Stomach (tissue), 8 donors: ENCODE measurements at regions not wholly inside any gene's neighbourhood (a gene's known extent, or its start where the extent isn't known, plus 50 kb on each side); places are given as distances from the start of the nearest gene placed in this dataset.
A peak's percentile ranks its signal among the peaks of the same experiment; 100 is the strongest.
"Not testable (repeated sequence)": the region's sequence is repeated elsewhere in the genome, so short reads cannot be mapped to it uniquely, and the experiment has no call there.

Experiments
- DNase-seq, 2 donors: peaks; one replicate each; pipeline versions ENCODE4 v3.0.0 to v3.0.0-alpha.2; 2013 to 2019
- H3K27ac ChIP-seq, 5 donors: fragments of 200-600 bp in 4 of 5; sonication (generic) in 4 of 5; one replicate each; pipeline ENCODE4 v1.5.1; 2013 to 2019; ENCODE audit warnings: mild to moderate bottlenecking in 1 of 5, moderate library complexity in 1 of 5
- H3K27me3 ChIP-seq, 3 donors: fragments of 200-600 bp; sonication (generic); one replicate each; pipeline ENCODE4 v1.5.1; 2017 to 2019; ENCODE audit warnings: mixed run types in 1 of 3
- H3K36me3 ChIP-seq, 4 donors: fragments of 200-600 bp; sonication (generic); 1 replicate in 3 of 4; 2 replicates in 1 of 4; pipeline ENCODE4 v1.5.1; 2016 to 2019
- H3K4me1 ChIP-seq, 4 donors: fragments of 200-600 bp; sonication (generic); one replicate each; pipeline ENCODE4 v1.5.1; 2016 to 2019
- H3K4me3 ChIP-seq, 4 donors: fragments of 200-600 bp; sonication (generic) in 3 of 4; one replicate each; pipeline ENCODE4 v1.5.1; 2016 to 2019; ENCODE audit warnings: mild to moderate bottlenecking in 1 of 4
- H3K9me3 ChIP-seq, 4 donors: fragments of 200-600 bp; sonication (generic); one replicate each; pipeline ENCODE4 v1.5.1; 2016 to 2019
- EP300 ChIP-seq: sonication (generic); formaldehyde crosslinking; IDR thresholded peaks from one replicate; pipeline ENCODE4 v1.6.1; 2017; ENCODE audit warnings: antibody characterized with exemption
- POLR2A ChIP-seq, 4 donors: fragments of 450-650 bp; IDR thresholded peaks; one replicate each; pipeline ENCODE4 v1.6.1; 2016; ENCODE audit warnings: antibody characterized with exemption in 4 of 4, control low read depth in 2 of 4, mild to moderate bottlenecking in 1 of 4, moderate library complexity in 1 of 4
- POLR2AphosphoS5 ChIP-seq, 3 donors: sonication (generic); formaldehyde crosslinking; IDR thresholded peaks; one replicate each; pipeline ENCODE4 v1.6.1; 2016; ENCODE audit warnings: antibody characterized with exemption in 3 of 3
- WGBS, 5 donors: extraction: QIAGEN DNeasy Blood & Tissue Kit in 3 of 5; methylation state at CpG; one replicate each; pipeline versions ENCODE4 v1.1.5 to v1.1.7; 2013 to 2018; 5-methylcytosine and 5-hydroxymethylcytosine counted together
- intact Hi-C: fragments of 100-400 bp; cut with DNase I; formaldehyde crosslinking; loops from one replicate; pipeline ENCODE4 v1.15.1; 2023; ENCODE audit warnings: low total_unique reads
- TF ChIP-seq, protein P1 (sequence below), 7 experiments: fragments of 450-650 bp in 4 of 7; fragments of 200-600 bp in 3 of 7; sonication (generic) in 3 of 7; IDR thresholded peaks; one replicate each; pipeline ENCODE4 v1.5.1; 2016 to 2019; ENCODE audit warnings: antibody characterized with exemption in 7 of 7, control low read depth in 2 of 7, mild to moderate bottlenecking in 1 of 7
- donor health status: healthy with polysubstance abuse.
- donor health status: Bipolar disorder and iron deficiency.
- donor health status: healthy.

DNA sequence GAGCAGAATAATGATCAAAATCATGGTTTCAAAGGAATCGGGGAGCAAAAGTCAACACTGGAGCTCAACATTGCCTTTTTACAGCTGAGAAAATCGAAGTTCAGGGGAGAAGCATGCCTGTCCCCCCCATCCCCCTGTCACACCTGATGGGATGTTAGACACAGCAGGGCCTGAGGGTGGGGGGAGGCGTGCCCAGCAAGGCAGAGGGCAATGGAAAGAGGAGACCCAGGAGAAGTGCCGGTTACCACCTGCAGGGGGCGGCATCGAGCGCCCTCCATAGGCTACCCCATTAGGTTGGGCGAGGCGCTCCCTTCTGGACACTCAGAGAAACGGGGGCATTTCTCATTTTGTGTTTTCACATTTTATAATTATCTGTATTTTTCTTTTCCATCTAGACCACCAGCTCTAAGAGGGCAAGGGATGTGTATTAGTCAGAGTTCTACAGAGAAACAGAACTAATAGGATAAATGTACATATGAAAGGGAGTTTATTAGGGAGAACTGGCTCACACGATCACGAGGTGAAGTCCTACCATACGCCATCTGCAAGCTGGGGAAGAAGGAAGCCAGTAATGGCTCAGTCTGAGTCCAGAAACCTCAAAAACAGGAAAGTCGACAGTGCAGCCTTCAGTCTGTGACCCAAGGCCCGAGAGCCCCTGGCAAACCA lies 271.3 kb downstream of the LRATD1 start:
- no peak overlapping the region for H3K4me3 ChIP-seq
- H3K36me3 ChIP-seq = no peaks in the 10 kb centered on the region
- TF ChIP-seq POLR2A (IDR thresholded peaks at IDR 0.05) (no peak), EP300 (no peak), POLR2AphosphoS5 (IDR thresholded peaks at IDR 0.05) (no peak)
- TF ChIP-seq, protein P1, sequence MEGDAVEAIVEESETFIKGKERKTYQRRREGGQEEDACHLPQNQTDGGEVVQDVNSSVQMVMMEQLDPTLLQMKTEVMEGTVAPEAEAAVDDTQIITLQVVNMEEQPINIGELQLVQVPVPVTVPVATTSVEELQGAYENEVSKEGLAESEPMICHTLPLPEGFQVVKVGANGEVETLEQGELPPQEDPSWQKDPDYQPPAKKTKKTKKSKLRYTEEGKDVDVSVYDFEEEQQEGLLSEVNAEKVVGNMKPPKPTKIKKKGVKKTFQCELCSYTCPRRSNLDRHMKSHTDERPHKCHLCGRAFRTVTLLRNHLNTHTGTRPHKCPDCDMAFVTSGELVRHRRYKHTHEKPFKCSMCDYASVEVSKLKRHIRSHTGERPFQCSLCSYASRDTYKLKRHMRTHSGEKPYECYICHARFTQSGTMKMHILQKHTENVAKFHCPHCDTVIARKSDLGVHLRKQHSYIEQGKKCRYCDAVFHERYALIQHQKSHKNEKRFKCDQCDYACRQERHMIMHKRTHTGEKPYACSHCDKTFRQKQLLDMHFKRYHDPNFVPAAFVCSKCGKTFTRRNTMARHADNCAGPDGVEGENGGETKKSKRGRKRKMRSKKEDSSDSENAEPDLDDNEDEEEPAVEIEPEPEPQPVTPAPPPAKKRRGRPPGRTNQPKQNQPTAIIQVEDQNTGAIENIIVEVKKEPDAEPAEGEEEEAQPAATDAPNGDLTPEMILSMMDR (IDR thresholded peaks at IDR 0.05) = peak in 5 of 7 experiments; percentile 32 to 57 (median 40)
- no peaks in the 10 kb centered on the region for H3K27me3 ChIP-seq
- no peaks in the 10 kb centered on the region for H3K4me1 ChIP-seq
- no peaks in the 10 kb centered on the region for H3K9me3 ChIP-seq
- no peak overlapping the region for H3K27ac ChIP-seq
- 50 to 51% (median 50%) methylated on average over 14 to 15 of the region's 15 CpGs for WGBS, 5 donors
- intact Hi-C loops = no loop called here
- DNase-seq = peak; percentile 41 to 42

DNA sequence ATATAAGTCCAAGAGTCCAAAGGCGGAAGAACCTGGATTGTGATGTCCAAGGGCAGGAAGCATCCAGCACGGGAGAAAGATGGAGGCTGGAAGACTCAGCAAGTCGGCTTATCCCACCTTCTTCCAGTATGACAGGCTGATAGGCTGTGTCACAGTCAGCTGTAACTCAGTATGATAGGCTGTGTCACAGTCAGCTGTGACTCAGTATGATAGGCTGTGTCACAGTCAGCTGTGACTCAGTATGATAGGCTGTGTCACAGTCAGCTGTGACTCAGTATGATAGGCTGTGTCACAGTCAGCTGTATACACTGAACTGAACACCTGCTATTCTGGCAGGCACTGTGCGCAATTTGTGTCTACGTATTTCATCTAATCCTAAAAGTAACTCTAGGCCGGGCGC lies 271.9 kb downstream of the LRATD1 start:
- H3K27ac ChIP-seq, DNase-seq, H3K36me3 ChIP-seq, H3K4me1 ChIP-seq, H3K4me3 ChIP-seq, intact Hi-C loops, H3K27me3 ChIP-seq, H3K9me3 ChIP-seq: not testable (repeated sequence)
- 89 to 98% (median 97%) methylated on average over 7 of the region's 7 CpGs for WGBS, 5 donors

DNA sequence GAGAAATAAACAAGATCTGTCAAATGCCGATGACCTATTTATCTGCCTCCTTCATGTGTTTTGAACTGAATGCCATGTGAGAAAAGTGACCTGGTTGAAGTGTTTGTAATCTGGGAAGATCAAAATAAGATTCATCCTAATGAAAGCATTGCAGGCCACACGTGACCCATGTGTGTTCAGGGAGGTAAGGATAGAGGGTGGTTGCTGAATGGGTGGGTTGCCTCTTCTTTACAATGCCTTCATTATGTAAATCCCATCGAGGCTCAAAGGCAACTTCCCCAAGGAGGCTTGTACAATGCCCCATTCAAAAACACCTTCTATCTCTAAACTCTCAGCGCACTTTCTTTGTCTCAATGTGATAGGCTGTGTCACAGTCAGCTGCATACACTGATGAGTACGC lies 273.1 kb downstream of the LRATD1 start:
- Histone ChIP-seq H3K36me3 (no peaks in the 10 kb centered on the region), H3K9me3 (no peaks in the 10 kb centered on the region), H3K4me3 (no peak overlapping the region), H3K27me3 (no peaks in the 10 kb centered on the region), H3K4me1 (no peaks in the 10 kb centered on the region), H3K27ac (no peak overlapping the region)
- TF ChIP-seq POLR2A (IDR thresholded peaks at IDR 0.05) (no peak), EP300 (no peak), POLR2AphosphoS5 (IDR thresholded peaks at IDR 0.05) (no peak)
- TF ChIP-seq, protein P1 (IDR thresholded peaks at IDR 0.05) = no peak
- WGBS, 5 donors = 74 to 88% (median 80%) methylated on average over 5 of the region's 5 CpGs
- DNase-seq = no peak
- intact Hi-C loops = no loop called here

DNA sequence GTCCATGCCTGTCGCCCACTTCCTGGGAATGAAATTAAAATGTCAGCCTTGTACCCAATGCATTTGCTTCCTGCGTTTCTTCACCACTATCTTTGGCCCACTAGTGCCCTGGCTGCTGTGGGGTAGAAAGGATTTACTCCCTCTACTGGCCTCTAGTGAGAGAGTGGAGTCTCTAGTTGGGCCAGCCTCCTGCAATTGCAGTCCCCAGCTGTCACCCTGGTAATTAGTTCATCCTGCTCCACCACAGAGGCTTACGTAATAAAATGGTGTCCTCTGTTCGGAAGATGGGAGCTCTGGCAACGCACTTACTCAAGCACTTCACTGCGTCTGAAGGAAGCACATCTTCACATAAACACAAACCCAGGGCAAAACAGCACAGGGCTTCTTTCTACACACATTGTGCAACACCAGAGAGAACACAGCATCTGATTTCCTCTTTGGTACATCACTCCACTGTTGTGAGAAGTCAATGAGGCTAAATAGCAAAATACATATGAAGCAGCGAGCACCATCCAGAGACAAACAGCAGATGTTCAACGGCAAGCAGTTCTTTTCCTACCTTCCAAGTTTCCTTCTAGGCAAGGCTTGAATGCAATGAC lies 274.6 kb downstream of the LRATD1 start:
- no peak overlapping the region for H3K4me3 ChIP-seq
- no peaks in the 10 kb centered on the region for H3K9me3 ChIP-seq
- intact Hi-C loops = no loop called here
- no peaks in the 10 kb centered on the region for H3K36me3 ChIP-seq
- TF ChIP-seq, protein P1 (IDR thresholded peaks at IDR 0.05) = no peak
- TF ChIP-seq POLR2A (IDR thresholded peaks at IDR 0.05) = no peak
- TF ChIP-seq POLR2AphosphoS5 (IDR thresholded peaks at IDR 0.05) = no peak
- TF ChIP-seq EP300 = no peak
- no peaks in the 10 kb centered on the region for H3K4me1 ChIP-seq
- H3K27me3 ChIP-seq = no peaks in the 10 kb centered on the region
- no peak for DNase-seq
- H3K27ac ChIP-seq = no peak overlapping the region
- 77 to 86% (median 83%) methylated on average over 8 of the region's 8 CpGs for WGBS, 5 donors

DNA sequence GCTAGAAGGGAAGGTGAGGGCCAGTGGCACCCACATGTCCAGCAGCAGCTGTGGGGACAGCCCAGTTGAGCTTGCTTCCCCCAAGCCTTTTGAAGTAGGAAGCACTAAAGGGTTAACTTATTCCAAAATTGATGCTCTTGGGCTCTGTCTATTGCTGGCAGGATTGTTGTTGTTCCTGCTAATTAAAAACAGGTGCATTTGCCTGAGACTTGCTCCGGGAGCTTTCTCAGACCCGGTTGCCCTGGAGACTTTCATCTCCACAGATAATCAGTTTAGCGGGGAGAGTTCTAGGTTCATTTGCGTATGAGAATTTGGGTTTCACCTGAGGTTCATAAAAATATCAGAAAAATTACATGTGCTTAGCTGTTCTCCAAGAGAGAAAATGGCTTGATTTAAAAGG lies 277.3 kb downstream of the LRATD1 start:
- Histone ChIP-seq H3K4me1 (no peaks in the 10 kb centered on the region), H3K36me3 (no peaks in the 10 kb centered on the region), H3K27me3 (no peaks in the 10 kb centered on the region), H3K27ac (no peak overlapping the region), H3K9me3 (no peaks in the 10 kb centered on the region), H3K4me3 (no peak overlapping the region)
- TF ChIP-seq EP300 = no peak
- TF ChIP-seq POLR2AphosphoS5 (IDR thresholded peaks at IDR 0.05) = no peak
- TF ChIP-seq, protein P1 (IDR thresholded peaks at IDR 0.05) = no peak
- no peak for TF ChIP-seq POLR2A (IDR thresholded peaks at IDR 0.05)
- DNase-seq = peak in 1 of 2 donors; percentile 17
- intact Hi-C loops = no loop called here
- 70 to 86% (median 80%) methylated on average over 4 of the region's 4 CpGs for WGBS, 5 donors
